ENCODE measurements at regions not wholly inside any gene's neighbourhood (a gene's known extent, or its start where the extent isn't known, plus 50 kb on each side); places are given as distances from the start of the nearest gene placed in this dataset.

DNA sequence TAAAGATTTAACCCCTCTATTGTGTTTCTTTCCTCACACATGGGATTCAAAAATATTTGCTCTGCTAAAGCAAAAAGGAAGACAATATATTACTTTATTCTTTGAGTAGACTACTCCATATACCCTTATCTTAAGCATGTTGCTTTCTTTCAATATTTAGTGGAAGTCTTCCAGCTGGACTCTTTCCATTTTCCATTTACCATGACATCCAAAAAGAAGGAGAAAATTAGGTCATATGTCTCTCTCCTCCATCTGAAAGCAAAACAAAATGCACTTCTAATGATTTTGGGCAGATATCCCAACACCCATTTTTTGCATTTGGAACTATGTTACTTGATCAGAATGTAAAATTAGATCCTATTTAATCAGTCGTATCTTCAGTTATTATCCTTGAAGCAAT is 1336.5 kb downstream of the PCDH19 start:
- Histone ChIP-seq H3K9me3 (ENCODE audit: low read depth) (no peaks in the 10 kb centered on the region), H3K27me3 (replicated peaks; ENCODE audit: insufficient read depth) (no peaks in the 10 kb centered on the region), H3K4me1 (ENCODE audit: insufficient read depth) (no peaks in the 10 kb centered on the region), H3K9ac (no peak overlapping the region), H3K79me2 (ENCODE audit: insufficient read depth) (no peaks in the 10 kb centered on the region), H4K20me1 (ENCODE audit: insufficient read depth) (no peaks in the 10 kb centered on the region), H2AFZ (no peak overlapping the region), H3K36me3 (ENCODE audit: low read depth) (no peaks in the 10 kb centered on the region), H3F3A (ENCODE audit: insufficient read depth) (no peaks in the 10 kb centered on the region), H3K9me2 (ENCODE audit: insufficient read depth) (no peaks in the 10 kb centered on the region), H3K4me2 (ENCODE audit: unreplicated experiment) (no peak overlapping the region), H3K27ac (no peak overlapping the region), H3K4me3 (no peak overlapping the region)
- in situ Hi-C loops (cut with MboI): no loop called here
- no peak for DNase-seq
- TF ChIP-seq EZH2phosphoT487 (IDR thresholded peaks at IDR 0.05; ENCODE audit: insufficient read depth, low read depth): no peak
- no peak for TF ChIP-seq EZH2 (IDR thresholded peaks at IDR 0.05; ENCODE audit: insufficient read depth, poor library complexity, severe bottlenecking)
- 0 to 4% methylated on average over 1 of the region's 1 CpG for WGBS, 2 experiments (ENCODE audit: low coverage in 1 of 2, low lambda C conversion rate in 2 of 2, missing lambda C conversion rate in 2 of 2)

DNA sequence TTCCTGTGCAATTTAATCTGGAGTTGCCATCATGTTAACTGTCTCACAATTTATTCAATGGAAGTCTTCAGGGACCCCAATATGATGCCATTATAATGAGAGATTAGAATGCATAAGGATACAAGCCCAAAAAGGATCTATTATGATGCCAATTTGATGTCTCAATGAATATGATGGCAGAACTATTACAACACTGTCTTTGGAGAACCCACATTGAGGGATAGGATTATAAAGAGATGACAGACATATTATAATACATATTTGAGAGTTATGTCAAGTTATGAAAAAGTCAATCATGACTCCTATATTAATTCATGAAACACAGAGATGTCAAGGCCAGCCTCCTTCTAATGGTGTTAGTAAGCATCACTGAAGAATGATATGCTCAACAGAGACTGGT is 1358.4 kb downstream of the PCDH19 start:
- no peak overlapping the region for H3K4me3 ChIP-seq
- H3K27me3 ChIP-seq (replicated peaks; ENCODE audit: insufficient read depth): no peaks in the 10 kb centered on the region
- TF ChIP-seq EZH2phosphoT487 (IDR thresholded peaks at IDR 0.05; ENCODE audit: insufficient read depth, low read depth) (no peak), EZH2 (IDR thresholded peaks at IDR 0.05; ENCODE audit: insufficient read depth, poor library complexity, severe bottlenecking) (no peak)
- H3K79me2 ChIP-seq (ENCODE audit: insufficient read depth): no peaks in the 10 kb centered on the region
- H3K4me2 ChIP-seq (ENCODE audit: unreplicated experiment): no peak overlapping the region
- in situ Hi-C loops (cut with MboI): no loop called here
- no peak for DNase-seq
- no peaks in the 10 kb centered on the region for H3K4me1 ChIP-seq (ENCODE audit: insufficient read depth)
- no peaks in the 10 kb centered on the region for H3F3A ChIP-seq (ENCODE audit: insufficient read depth)
- no peak overlapping the region for H3K9ac ChIP-seq
- H3K9me3 ChIP-seq (ENCODE audit: low read depth): no peaks in the 10 kb centered on the region
- H2AFZ ChIP-seq: no peak overlapping the region
- H3K9me2 ChIP-seq (ENCODE audit: insufficient read depth): no peaks in the 10 kb centered on the region
- no peaks in the 10 kb centered on the region for H3K36me3 ChIP-seq (ENCODE audit: low read depth)
- no peak overlapping the region for H3K27ac ChIP-seq
- H4K20me1 ChIP-seq (ENCODE audit: insufficient read depth): no peaks in the 10 kb centered on the region

DNA sequence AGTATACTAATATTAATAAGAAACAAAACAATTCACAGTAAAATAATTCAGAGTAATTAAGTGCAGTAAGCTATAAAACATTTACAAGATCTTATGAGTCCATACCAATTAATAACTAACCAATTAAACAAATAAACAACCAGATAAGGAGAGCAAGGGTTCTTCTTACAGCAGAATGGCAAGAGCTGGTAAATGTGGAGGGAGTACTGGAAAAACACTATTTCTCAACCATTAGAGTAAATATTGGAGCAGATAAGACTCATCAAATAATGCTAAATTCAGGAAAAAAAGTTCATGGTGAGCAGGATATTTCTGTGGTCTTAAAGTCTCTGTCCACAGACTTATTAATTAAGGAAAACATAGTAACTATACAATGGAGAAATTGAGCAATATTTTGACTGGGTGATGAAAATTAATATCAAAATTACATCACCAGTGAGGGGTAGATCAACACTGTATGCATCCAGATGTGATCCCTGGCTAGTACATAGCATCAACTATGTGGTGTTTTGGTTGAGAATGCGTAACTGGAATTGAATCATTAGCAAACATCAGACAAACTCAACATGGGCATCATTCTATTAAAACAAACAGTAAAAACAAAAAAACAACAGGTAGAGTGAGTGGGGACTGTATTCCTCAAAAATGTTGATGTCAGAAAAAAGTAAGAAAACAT is 1376.7 kb downstream of the PCDH19 start:
- Histone ChIP-seq H3F3A (ENCODE audit: insufficient read depth) (no peaks in the 10 kb centered on the region), H3K4me3 (no peak overlapping the region)

DNA sequence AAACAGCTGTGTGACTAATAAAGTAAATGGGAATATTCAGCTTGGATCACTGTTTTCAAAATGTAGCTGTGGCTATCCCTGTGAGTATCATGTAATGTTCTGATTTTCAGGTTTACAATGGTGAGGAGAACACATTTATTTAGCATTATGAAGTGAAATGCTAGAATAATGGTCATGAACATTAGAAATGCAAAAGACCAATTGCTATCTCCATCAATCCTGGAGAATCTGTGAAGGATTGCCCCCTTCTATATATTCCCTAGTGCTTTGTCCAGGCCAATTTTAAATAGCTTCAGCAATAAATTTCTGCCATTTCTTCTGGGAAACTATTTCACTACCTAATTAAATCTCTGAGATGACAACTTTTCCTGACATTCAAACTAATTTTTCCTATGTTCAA is 1399.1 kb downstream of the PCDH19 start:
- H2AFZ ChIP-seq: no peak overlapping the region
- no peak overlapping the region for H3K4me3 ChIP-seq
- H3K27me3 ChIP-seq (replicated peaks; ENCODE audit: insufficient read depth): no peaks in the 10 kb centered on the region
- no peaks in the 10 kb centered on the region for H4K20me1 ChIP-seq (ENCODE audit: insufficient read depth)
- TF ChIP-seq EZH2phosphoT487 (IDR thresholded peaks at IDR 0.05; ENCODE audit: insufficient read depth, low read depth) (no peak), EZH2 (IDR thresholded peaks at IDR 0.05; ENCODE audit: insufficient read depth, poor library complexity, severe bottlenecking) (no peak)
- in situ Hi-C loops (cut with MboI): no loop called here
- H3K4me2 ChIP-seq (ENCODE audit: unreplicated experiment): no peak overlapping the region
- no peak overlapping the region for H3K9ac ChIP-seq
- no peaks in the 10 kb centered on the region for H3K9me2 ChIP-seq (ENCODE audit: insufficient read depth)
- H3K79me2 ChIP-seq (ENCODE audit: insufficient read depth): no peaks in the 10 kb centered on the region
- no peaks in the 10 kb centered on the region for H3F3A ChIP-seq (ENCODE audit: insufficient read depth)
- H3K4me1 ChIP-seq (ENCODE audit: insufficient read depth): no peaks in the 10 kb centered on the region
- H3K27ac ChIP-seq: no peak overlapping the region
- H3K36me3 ChIP-seq (ENCODE audit: low read depth): no peaks in the 10 kb centered on the region
- DNase-seq: no peak
- H3K9me3 ChIP-seq (ENCODE audit: low read depth): no peaks in the 10 kb centered on the region

More for the DNA sequence above, 1376.7 kb downstream of the PCDH19 start:
- 27 to 38% methylated on average over 1 of the region's 1 CpG for WGBS, 2 experiments (ENCODE audit: low coverage in 1 of 2, low lambda C conversion rate in 2 of 2, missing lambda C conversion rate in 2 of 2)
- Histone ChIP-seq H3K9me3 (ENCODE audit: low read depth) (no peaks in the 10 kb centered on the region), H3K36me3 (ENCODE audit: low read depth) (no peaks in the 10 kb centered on the region), H3K27ac (no peak overlapping the region), H4K20me1 (ENCODE audit: insufficient read depth) (no peaks in the 10 kb centered on the region), H3K4me2 (ENCODE audit: unreplicated experiment) (no peak overlapping the region), H3K9ac (no peak overlapping the region), H3K4me1 (ENCODE audit: insufficient read depth) (no peaks in the 10 kb centered on the region), H3K9me2 (ENCODE audit: insufficient read depth) (no peaks in the 10 kb centered on the region), H3K79me2 (ENCODE audit: insufficient read depth) (no peaks in the 10 kb centered on the region), H3K27me3 (replicated peaks; ENCODE audit: insufficient read depth) (no peaks in the 10 kb centered on the region), H2AFZ (no peak overlapping the region)
- TF ChIP-seq EZH2phosphoT487 (IDR thresholded peaks at IDR 0.05; ENCODE audit: insufficient read depth, low read depth) (no peak), EZH2 (IDR thresholded peaks at IDR 0.05; ENCODE audit: insufficient read depth, poor library complexity, severe bottlenecking) (no peak)
- no peak for DNase-seq
- in situ Hi-C loops (cut with MboI): no loop called here

DNA sequence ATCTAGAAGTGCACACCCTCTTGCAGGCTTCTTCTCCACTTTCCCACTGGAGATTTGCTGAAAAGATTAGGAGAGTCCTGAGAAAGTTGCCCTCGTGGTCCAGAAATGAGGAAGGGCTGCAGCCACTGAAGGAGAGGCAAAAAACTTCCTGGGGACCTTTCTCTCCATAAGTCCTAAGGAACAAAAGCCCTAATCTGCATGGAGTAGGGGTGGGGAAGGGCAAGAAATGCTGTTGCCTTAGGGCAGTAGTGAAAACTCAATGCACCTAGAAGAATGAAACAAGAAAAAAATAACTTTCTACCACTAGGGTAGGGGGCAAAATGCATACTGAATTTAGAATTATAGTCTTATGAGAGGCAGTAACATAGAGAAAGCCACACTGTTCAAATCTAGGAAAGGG is 1408.8 kb downstream of the PCDH19 start:
- 0% methylated on average over 1 of the region's 1 CpG for WGBS, 2 experiments (ENCODE audit: low coverage in 1 of 2, low lambda C conversion rate in 2 of 2, missing lambda C conversion rate in 2 of 2)
- Histone ChIP-seq H3K4me1 (ENCODE audit: insufficient read depth) (no peaks in the 10 kb centered on the region), H3K27me3 (replicated peaks; ENCODE audit: insufficient read depth) (no peaks in the 10 kb centered on the region), H3K9me3 (ENCODE audit: low read depth) (no peaks in the 10 kb centered on the region), H3K79me2 (ENCODE audit: insufficient read depth) (no peaks in the 10 kb centered on the region), H3K4me2 (ENCODE audit: unreplicated experiment) (no peak overlapping the region), H3K9me2 (ENCODE audit: insufficient read depth) (no peaks in the 10 kb centered on the region), H3K36me3 (ENCODE audit: low read depth) (no peaks in the 10 kb centered on the region), H3F3A (ENCODE audit: insufficient read depth) (no peaks in the 10 kb centered on the region), H3K4me3 (no peak overlapping the region), H3K27ac (no peak overlapping the region), H2AFZ (no peak overlapping the region), H4K20me1 (ENCODE audit: insufficient read depth) (no peaks in the 10 kb centered on the region), H3K9ac (no peak overlapping the region)
- DNase-seq: no peak
- no peak for TF ChIP-seq EZH2 (IDR thresholded peaks at IDR 0.05; ENCODE audit: insufficient read depth, poor library complexity, severe bottlenecking)
- no peak for TF ChIP-seq EZH2phosphoT487 (IDR thresholded peaks at IDR 0.05; ENCODE audit: insufficient read depth, low read depth)
- in situ Hi-C loops (cut with MboI): no loop called here
